ENCODE measurements at regions not wholly inside any gene's neighbourhood (a gene's known extent, or its start where the extent isn't known, plus 50 kb on each side); places are given as distances from the start of the nearest gene placed in this dataset.

DNA sequence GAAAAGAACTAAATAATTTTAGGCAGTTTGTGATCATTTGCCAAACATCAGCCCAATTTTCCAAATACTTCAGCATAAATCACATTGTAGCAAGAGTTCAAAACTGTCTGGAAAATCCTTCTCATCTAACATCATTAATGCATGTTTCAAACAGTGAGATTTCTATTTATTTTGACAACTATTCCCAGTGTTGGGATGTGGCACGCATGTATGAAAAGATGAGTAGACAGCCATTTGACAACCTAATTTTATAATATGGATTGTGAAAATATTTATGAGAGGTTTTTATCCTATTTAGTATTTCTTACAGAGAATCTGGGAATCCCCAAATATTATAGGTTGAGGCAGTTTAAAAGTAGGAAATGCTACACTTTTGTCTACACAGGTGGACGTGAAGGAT, 357.6 kb upstream of the ARID1B start:
- no peak overlapping the region for H3K4me3 Mint-ChIP-seq
- H3K36me3 Mint-ChIP-seq: no peaks in the 10 kb centered on the region
- no peaks in the 10 kb centered on the region for H3K9me3 Mint-ChIP-seq
- H3K4me1 Mint-ChIP-seq: peaks cover 26 to 28% of the 10 kb centered on the region in 2 donors
- H3K27ac Mint-ChIP-seq: no peak overlapping the region
- no peak for DNase-seq
- peaks cover 1 to 8% (median 2%) of the 10 kb centered on the region in 3 donors for H3K27me3 Mint-ChIP-seq (ENCODE audit: low read depth in 3 of 3)

DNA sequence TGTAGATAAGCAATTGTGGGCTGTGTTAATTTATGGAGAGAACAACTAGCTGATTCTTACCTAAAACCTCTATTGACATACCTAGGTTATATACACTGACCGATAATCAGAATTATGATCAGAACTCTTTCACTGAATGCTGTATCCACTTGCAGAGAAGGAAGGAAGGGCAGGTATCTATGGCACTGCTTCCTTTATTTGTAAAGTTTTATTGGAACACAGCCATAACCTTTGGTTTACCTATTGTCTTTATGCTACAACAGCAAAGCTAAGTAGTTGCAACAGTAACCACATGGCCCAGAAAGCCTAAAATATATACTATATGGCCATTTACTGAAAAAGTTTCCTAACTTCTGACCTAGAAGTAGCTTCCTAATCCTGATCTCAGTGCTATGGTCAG, 358.9 kb upstream of the ARID1B start:
- Mint-ChIP-seq H3K9me3 (no peaks in the 10 kb centered on the region), H3K36me3 (no peaks in the 10 kb centered on the region), H3K27ac (no peak overlapping the region), H3K4me3 (no peak overlapping the region), H3K27me3 (ENCODE audit: low read depth in 3 of 3) (peaks cover 2 to 7% (median 6%) of the 10 kb centered on the region in 3 donors), H3K4me1 (peaks cover 13 to 15% of the 10 kb centered on the region in 2 donors)
- no peak for DNase-seq

- Mint-ChIP-seq H3K9me3 (peaks cover 0 to 1% (median 0%) of the 10 kb centered on the region in 6 donors), H3K4me1 (no peaks in the 10 kb centered on the region)
Measured at GRCh38 chr6:156416391-156416790, 360.8 kb upstream of the ARID1B start.

DNA sequence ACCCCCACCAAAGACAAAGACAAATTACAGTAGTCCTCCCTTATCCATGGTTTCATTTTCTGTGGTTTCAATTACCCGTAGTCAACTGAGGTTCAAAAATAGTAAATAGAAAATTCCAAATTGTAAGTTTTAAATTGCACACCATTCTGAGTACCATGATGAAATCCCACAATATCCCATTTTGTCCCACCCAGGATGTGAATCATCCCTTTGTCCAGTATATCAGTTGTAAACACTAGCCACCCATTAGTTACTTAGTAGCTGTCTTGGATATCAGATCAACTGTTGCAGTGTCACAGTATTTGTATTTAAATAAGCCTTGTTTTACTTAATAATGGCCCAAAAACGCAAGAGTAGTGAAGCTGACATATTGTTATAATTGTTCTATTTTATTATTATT, 364.0 kb upstream of the ARID1B start:
- H3K27ac Mint-ChIP-seq: no peak overlapping the region
- peaks cover 9 to 16% (median 9%) of the 10 kb centered on the region in 3 donors for H3K27me3 Mint-ChIP-seq (ENCODE audit: low read depth in 3 of 3)
- no peaks in the 10 kb centered on the region for H3K36me3 Mint-ChIP-seq
- H3K4me1 Mint-ChIP-seq: no peaks in the 10 kb centered on the region
- no peak for DNase-seq
- H3K9me3 Mint-ChIP-seq: peaks cover 0 to 4% (median 0%) of the 10 kb centered on the region in 6 donors
- no peak overlapping the region for H3K4me3 Mint-ChIP-seq

More at GRCh38 chr6:156416391-156416790, 360.8 kb upstream of the ARID1B start:
- Mint-ChIP-seq H3K4me3 (no peak overlapping the region), H3K27me3 (ENCODE audit: low read depth in 3 of 3) (peaks cover 4 to 14% (median 8%) of the 10 kb centered on the region in 3 donors), H3K27ac (no peak overlapping the region), H3K36me3 (no peaks in the 10 kb centered on the region)
- no peak for DNase-seq

GRCh38 chr6:156410649-156411048, 366.5 kb upstream of the ARID1B start:
- Mint-ChIP-seq H3K4me1 (no peaks in the 10 kb centered on the region), H3K27me3 (ENCODE audit: low read depth in 3 of 3) (peaks cover 9 to 16% (median 12%) of the 10 kb centered on the region in 3 donors)

DNA sequence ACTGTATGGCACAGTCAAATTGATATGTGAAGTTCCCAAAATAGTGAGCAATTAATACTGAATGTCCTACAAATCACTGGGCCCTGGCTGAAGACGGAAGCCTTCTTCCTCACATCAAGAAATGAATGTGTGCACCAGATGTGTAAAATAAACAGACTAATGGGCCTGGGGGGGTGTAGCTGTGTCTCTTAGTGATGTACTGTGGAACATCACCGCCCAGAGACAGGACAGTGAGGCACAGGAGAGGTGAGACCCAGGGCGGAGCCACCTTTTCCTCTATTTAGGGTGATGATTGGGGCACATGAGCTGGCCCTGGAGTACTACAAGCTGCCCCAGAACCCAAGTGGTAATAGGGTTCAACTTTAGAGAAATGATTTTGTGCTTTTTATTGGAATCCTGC, 368.5 kb upstream of the ARID1B start:
- no peaks in the 10 kb centered on the region for H3K4me1 Mint-ChIP-seq
- no peak overlapping the region for H3K4me3 Mint-ChIP-seq
- H3K9me3 Mint-ChIP-seq: peaks cover 0 to 4% (median 0%) of the 10 kb centered on the region in 6 donors
- peaks cover 14% of the 10 kb centered on the region in 3 donors for H3K27me3 Mint-ChIP-seq (ENCODE audit: low read depth in 3 of 3)
- no peak for DNase-seq
- no peak overlapping the region for H3K27ac Mint-ChIP-seq
- no peaks in the 10 kb centered on the region for H3K36me3 Mint-ChIP-seq

More at GRCh38 chr6:156410649-156411048, 366.5 kb upstream of the ARID1B start:
- no peak overlapping the region for H3K4me3 Mint-ChIP-seq
- DNase-seq: no peak
- peaks cover 0 to 4% (median 0%) of the 10 kb centered on the region in 6 donors for H3K9me3 Mint-ChIP-seq
- H3K27ac Mint-ChIP-seq: no peak overlapping the region
- H3K36me3 Mint-ChIP-seq: no peaks in the 10 kb centered on the region

- Mint-ChIP-seq H3K27me3 (ENCODE audit: low read depth in 3 of 3) (peaks cover 7 to 17% (median 7%) of the 10 kb centered on the region in 3 donors), H3K4me1 (no peaks in the 10 kb centered on the region), H3K9me3 (peaks cover 0 to 8% (median 0%) of the 10 kb centered on the region in 6 donors), H3K4me3 (no peak overlapping the region), H3K27ac (no peak overlapping the region), H3K36me3 (no peaks in the 10 kb centered on the region)
- no peak for DNase-seq
Measured at GRCh38 chr6:156407334-156407733, 369.8 kb upstream of the ARID1B start.

GRCh38 chr6:156406688-156407087, 370.5 kb upstream of the ARID1B start:
- Mint-ChIP-seq H3K36me3 (no peaks in the 10 kb centered on the region), H3K4me1 (no peaks in the 10 kb centered on the region), H3K27ac (no peak overlapping the region), H3K27me3 (ENCODE audit: low read depth in 3 of 3) (peaks cover 4 to 17% (median 10%) of the 10 kb centered on the region in 3 donors), H3K9me3 (peaks cover 0 to 8% (median 0%) of the 10 kb centered on the region in 6 donors), H3K4me3 (no peak overlapping the region)
- no peak for DNase-seq

GRCh38 chr6:156406099-156406498, 371.1 kb upstream of the ARID1B start:
- H3K9me3 Mint-ChIP-seq: peaks cover 0 to 13% (median 0%) of the 10 kb centered on the region in 6 donors
- no peaks in the 10 kb centered on the region for H3K36me3 Mint-ChIP-seq
- no peak for DNase-seq
- H3K27me3 Mint-ChIP-seq (ENCODE audit: low read depth in 3 of 3): peaks cover 4 to 17% (median 16%) of the 10 kb centered on the region in 3 donors
- no peak overlapping the region for H3K27ac Mint-ChIP-seq
- no peak overlapping the region for H3K4me3 Mint-ChIP-seq
- no peaks in the 10 kb centered on the region for H3K4me1 Mint-ChIP-seq

DNA sequence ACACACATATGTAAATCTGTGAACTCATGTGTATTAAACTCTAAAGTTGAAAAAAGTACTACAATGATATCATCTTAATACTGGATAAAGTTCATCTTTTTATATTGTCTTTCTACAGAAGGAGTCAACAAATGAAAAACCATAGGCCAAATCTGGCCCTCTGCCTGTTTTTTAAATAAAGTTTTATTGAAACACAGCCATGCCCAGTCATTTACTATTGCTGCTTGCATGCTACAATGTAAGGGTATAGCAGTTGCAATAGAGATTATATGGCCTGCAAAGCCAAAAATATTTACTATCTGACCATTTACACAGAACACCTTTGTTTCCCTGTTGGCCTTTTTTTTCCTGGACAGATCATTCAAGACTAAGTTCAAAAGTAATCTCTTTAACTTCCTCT, 374.6 kb upstream of the ARID1B start:
- H3K27ac Mint-ChIP-seq: no peak overlapping the region

DNA sequence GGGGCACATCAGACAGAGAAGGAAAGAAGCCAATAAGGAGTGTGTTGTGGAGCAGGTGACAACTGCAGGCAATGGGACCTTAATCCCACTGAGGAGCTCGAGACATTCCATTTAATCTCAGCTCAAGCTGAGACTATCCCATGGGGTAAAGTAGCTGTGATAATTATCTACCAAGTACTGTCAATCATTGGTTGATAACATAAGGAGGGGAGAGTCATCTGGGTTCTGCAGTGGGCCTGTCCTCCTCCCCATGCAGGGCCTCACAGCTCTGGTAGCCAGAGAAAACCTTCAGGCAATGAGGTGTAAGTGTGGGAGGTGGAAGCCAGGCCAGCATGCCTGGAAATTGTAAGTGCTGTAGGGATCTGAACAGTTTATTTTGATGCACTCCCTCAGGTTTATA, 375.0 kb upstream of the ARID1B start:
- H3K4me3 Mint-ChIP-seq: no peak overlapping the region
- H3K4me1 Mint-ChIP-seq: peaks cover 5 to 13% of the 10 kb centered on the region in 2 donors
- H3K36me3 Mint-ChIP-seq: no peaks in the 10 kb centered on the region
- peaks cover 4 to 25% (median 18%) of the 10 kb centered on the region in 3 donors for H3K27me3 Mint-ChIP-seq (ENCODE audit: low read depth in 3 of 3)
- DNase-seq: no peak
- no peak overlapping the region for H3K27ac Mint-ChIP-seq
- peaks cover 0 to 14% (median 0%) of the 10 kb centered on the region in 6 donors for H3K9me3 Mint-ChIP-seq

More for the DNA sequence above, 374.6 kb upstream of the ARID1B start:
- no peak overlapping the region for H3K4me3 Mint-ChIP-seq
- peaks cover 0 to 14% (median 0%) of the 10 kb centered on the region in 6 donors for H3K9me3 Mint-ChIP-seq
- no peaks in the 10 kb centered on the region for H3K36me3 Mint-ChIP-seq
- no peak for DNase-seq
- peaks cover 4 to 27% (median 17%) of the 10 kb centered on the region in 3 donors for H3K27me3 Mint-ChIP-seq (ENCODE audit: low read depth in 3 of 3)
- H3K4me1 Mint-ChIP-seq: peaks cover 5 to 9% of the 10 kb centered on the region in 2 donors

DNA sequence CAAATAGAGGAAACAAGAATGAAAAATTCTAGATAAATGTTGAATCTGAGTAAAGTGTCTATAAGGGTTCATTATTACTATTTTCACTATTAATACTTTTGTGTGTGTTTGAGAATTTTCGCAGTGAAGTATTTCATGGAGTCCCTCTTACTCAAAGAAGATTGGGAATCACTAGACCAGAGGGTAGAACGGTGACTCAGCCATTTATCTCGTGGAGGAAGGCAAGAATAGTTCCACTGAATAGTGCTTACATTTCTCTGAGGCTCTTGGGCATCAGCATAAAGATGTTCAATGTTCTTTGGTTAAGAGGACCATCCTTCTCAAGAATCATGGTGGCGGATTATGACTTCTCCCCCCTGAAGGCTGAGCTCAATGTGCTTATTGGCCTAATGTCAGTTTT, 376.7 kb upstream of the ARID1B start:
- no peak overlapping the region for H3K27ac Mint-ChIP-seq
- H3K36me3 Mint-ChIP-seq: no peaks in the 10 kb centered on the region
- H3K4me3 Mint-ChIP-seq: no peak overlapping the region
- H3K9me3 Mint-ChIP-seq: peaks cover 0 to 14% (median 0%) of the 10 kb centered on the region in 6 donors
- no peak for DNase-seq
- peaks cover 16 to 26% of the 10 kb centered on the region in 2 donors for H3K4me1 Mint-ChIP-seq
- H3K27me3 Mint-ChIP-seq (ENCODE audit: low read depth in 3 of 3): peaks cover 5 to 27% (median 20%) of the 10 kb centered on the region in 3 donors

- DNase-seq: no peak
- no peak overlapping the region for H3K27ac Mint-ChIP-seq
- peaks cover 11 to 32% (median 23%) of the 10 kb centered on the region in 3 donors for H3K27me3 Mint-ChIP-seq (ENCODE audit: low read depth in 3 of 3)
- no peaks in the 10 kb centered on the region for H3K36me3 Mint-ChIP-seq
- H3K9me3 Mint-ChIP-seq: peaks cover 0 to 14% (median 0%) of the 10 kb centered on the region in 6 donors
- no peak overlapping the region for H3K4me3 Mint-ChIP-seq
- H3K4me1 Mint-ChIP-seq: peaks cover 20 to 30% of the 10 kb centered on the region in 2 donors
Measured at GRCh38 chr6:156398966-156399365, 378.2 kb upstream of the ARID1B start.

- H3K36me3 Mint-ChIP-seq: no peaks in the 10 kb centered on the region
- peaks cover 14 to 36% (median 21%) of the 10 kb centered on the region in 3 donors for H3K27me3 Mint-ChIP-seq (ENCODE audit: low read depth in 3 of 3)
- DNase-seq: no peak
- no peak overlapping the region for H3K4me3 Mint-ChIP-seq
- H3K4me1 Mint-ChIP-seq: peaks cover 20 to 30% of the 10 kb centered on the region in 2 donors
- H3K27ac Mint-ChIP-seq: no peak overlapping the region
- peaks cover 0 to 13% (median 0%) of the 10 kb centered on the region in 6 donors for H3K9me3 Mint-ChIP-seq
Measured at GRCh38 chr6:156398371-156398770, 378.8 kb upstream of the ARID1B start.
